GM12892 (cell line): ENCODE measurements at regions not wholly inside any gene's neighbourhood (a gene's known extent, or its start where the extent isn't known, plus 50 kb on each side); places are given as distances from the start of the nearest gene placed in this dataset.
"Not testable (repeated sequence)": the region's sequence is repeated elsewhere in the genome, so short reads cannot be mapped to it uniquely, and the experiment has no call there.

Experiments
- DNase-seq: peaks from one replicate; pipeline ENCODE4 v3.0.0; 2011; ENCODE audit not compliant: insufficient read length
- FAIRE-seq: peaks from 2 replicates; lab custom pipeline; 2011; peaks lifted over from hg19 to GRCh38; lab: Jason Lieb, UNC
- POLR2A ChIP-seq: IDR thresholded peaks from 2 replicates; pipeline ENCODE4 v1.6.1; 2011; ENCODE audit warnings: low read depth, low read length, control low read depth
- POLR2AphosphoS5 ChIP-seq: IDR thresholded peaks from 2 replicates; pipeline ENCODE4 v1.6.1; 2011; ENCODE audit warnings: low read depth, low read length, control low read depth
- TAF1 ChIP-seq: IDR thresholded peaks from 2 replicates; pipeline ENCODE4 v1.6.1; 2011; ENCODE audit warnings: low read depth, mild to moderate bottlenecking, control low read depth, low read length, borderline replicate concordance

DNA sequence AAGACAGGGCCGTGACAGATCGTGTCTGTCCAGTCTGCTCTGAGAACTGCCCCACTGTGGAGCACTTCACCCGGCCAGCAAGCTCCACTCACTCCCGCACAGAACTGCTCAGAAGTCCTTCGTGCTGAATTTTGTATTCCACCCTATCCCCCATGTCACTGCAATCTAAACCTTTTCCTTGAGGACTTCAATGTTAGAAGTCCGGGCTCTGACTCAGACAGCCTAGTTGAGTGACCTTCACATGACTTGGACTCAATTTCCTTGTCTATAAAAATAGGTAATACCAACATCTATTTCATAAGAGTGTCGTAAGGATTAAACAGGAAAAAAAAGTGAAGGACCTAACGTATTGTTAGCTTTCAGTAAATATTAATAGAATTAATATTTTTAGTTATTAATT is 161.6 kb downstream of the QRSL1 start:
- TF ChIP-seq TAF1, result no peak
- no peak for TF ChIP-seq POLR2AphosphoS5
- TF ChIP-seq POLR2A, result no peak
- DNase-seq, result no peak
- FAIRE-seq, result no peak

DNA sequence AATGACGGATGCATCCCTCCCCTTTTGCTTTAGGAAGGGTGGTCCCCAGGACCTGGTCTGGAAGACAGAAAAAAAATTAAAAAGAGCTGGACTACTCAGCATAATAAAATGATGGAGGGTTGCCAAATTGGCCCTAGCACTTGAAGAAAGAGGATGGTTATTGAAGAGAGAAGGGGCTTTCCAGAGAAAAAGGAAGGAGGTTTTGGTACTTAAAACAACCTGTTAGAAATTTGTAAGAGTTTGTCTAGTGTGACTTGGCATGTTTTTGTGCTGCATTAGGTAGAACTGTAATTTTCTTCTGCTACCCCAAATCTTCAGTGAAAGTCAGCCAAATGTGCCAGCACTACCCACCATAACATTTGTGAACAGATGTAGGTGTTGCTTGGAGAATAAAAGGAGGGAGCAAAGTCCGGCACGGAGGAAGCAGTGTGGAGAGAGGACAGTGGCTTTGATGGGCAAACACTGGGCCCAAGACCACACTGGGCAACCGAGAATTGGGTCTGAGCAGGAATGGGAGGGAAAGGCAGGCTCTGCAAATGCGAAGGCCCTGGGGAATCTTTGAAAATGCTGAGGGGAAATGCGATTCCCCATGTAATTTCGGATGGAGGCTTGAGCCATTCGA is 160.9 kb downstream of the QRSL1 start:
- no peak for FAIRE-seq
- TF ChIP-seq TAF1 (no peak), POLR2AphosphoS5 (no peak), POLR2A (no peak)
- DNase-seq, result no peak

DNA sequence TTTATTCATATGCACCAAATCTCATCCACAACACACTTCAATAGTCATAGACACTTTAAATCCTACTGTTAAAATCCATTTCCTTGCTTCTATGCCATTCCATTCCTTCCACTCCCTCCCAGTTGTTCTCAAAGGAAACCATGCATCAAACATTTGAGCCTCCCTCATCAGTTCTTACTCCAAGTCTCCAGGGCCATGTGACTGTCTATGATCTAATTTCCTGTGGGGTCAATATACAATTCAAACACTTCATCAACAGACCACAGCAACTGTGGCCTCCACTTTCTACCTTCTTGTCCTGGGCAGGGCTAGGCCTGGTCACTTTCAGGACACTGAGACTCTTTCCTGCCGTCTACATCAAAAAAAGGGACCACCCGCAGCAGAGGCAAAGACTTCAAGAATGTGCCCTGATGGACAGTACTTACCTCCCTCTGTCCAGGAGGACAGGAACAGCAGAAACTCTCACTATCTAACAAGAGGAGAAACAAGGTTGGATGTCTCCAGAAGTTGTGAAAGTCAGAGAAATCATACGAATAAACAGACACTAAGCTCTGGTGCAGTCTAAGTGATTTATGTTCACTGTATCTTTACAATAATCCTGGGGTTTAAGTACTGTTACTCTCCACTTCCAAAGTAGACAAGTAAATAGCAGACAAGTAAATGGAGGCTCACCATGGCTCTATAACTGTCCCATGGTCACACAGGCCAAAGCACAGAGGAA is 160.2 kb downstream of the QRSL1 start:
- FAIRE-seq, result no peak
- no peak for DNase-seq
- TF ChIP-seq TAF1 (no peak), POLR2A (no peak), POLR2AphosphoS5 (no peak)

DNA sequence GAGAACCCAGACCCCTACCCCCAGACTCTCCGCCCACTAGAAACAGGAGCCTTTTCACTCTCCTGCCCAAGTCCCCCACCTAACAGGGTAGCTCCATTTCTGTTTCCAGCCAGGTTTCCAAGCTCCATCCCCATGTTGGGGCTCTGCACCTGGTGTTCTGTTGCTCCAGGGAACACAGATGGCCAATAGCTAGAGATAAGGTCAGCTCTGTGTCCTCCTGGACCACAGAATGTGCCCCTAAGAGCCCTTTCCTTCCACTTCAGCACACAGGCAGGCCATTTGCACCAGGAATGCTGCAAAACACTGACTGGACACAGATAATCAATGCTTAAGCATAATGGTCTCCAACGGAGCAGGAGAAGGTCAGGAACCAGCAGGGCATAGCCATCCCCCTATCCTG is 159.4 kb downstream of the QRSL1 start:
- DNase-seq, result no peak
- no peak for TF ChIP-seq POLR2A
- TF ChIP-seq POLR2AphosphoS5, result no peak
- TF ChIP-seq TAF1, result no peak
- no peak for FAIRE-seq

DNA sequence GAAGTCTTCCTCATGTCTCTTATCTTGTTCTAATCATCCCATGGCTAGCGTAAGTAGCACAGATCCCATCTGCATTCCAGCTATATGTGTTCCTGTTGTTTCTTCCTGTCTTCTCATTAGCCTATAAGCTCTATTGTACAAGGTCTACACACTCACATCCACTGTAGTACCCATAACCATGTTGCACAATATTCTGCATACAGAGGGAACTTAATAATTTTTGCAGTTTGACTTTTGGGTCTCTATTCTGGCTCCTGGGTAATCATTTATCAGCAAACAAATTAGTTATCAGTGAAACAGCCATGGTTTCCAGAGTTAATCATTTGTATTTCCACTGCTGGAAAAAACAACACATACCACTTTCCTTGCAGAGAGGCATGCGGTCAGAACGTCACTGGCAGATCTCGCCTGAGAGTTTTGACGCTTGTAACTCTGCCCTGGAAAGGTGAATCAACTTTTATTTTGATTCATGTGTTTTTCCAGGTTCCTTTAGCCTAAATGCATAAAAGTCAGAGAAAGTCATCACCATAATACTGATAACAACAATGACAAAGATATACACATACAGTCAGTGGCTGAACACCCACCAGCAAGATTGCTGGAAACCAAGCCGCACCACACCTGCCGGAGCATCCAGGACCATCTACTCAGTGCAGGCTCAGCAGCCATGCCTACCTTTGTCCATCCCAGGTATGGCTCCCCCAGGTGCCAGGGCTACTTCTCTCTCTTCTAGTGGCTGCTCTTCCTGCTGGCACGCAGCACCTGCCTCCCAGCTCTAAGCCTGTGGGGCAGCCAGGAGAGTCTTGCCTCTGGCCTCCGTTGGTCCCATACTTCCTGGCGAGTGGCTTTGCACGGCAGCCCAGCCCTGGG is 158.2 kb downstream of the QRSL1 start:
- no peak for DNase-seq
- no peak for TF ChIP-seq POLR2AphosphoS5
- TF ChIP-seq TAF1, result no peak
- TF ChIP-seq POLR2A, result no peak
- FAIRE-seq, result no peak

DNA sequence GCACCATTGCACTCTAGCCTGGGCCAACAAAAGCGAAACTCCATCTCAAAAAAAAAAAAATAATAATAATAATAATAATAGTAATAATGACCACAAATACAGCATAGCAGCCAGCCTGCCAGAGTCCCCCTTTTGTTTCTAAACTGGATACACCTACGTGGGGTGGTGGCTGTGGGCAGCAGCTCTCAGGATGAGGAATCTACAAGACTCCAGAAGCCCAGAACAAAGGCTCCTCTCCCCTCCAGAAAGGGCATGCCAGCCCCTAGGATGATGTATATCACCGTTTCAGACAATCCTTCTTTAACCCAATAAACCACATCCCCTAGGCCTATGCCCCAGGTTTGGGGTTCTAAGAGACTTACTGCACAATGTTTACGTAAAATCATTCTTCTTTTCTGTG is 155.9 kb downstream of the QRSL1 start:
- no peak for DNase-seq
- TF ChIP-seq TAF1 (no peak), POLR2AphosphoS5 (no peak), POLR2A (no peak)
- no peak for FAIRE-seq

DNA sequence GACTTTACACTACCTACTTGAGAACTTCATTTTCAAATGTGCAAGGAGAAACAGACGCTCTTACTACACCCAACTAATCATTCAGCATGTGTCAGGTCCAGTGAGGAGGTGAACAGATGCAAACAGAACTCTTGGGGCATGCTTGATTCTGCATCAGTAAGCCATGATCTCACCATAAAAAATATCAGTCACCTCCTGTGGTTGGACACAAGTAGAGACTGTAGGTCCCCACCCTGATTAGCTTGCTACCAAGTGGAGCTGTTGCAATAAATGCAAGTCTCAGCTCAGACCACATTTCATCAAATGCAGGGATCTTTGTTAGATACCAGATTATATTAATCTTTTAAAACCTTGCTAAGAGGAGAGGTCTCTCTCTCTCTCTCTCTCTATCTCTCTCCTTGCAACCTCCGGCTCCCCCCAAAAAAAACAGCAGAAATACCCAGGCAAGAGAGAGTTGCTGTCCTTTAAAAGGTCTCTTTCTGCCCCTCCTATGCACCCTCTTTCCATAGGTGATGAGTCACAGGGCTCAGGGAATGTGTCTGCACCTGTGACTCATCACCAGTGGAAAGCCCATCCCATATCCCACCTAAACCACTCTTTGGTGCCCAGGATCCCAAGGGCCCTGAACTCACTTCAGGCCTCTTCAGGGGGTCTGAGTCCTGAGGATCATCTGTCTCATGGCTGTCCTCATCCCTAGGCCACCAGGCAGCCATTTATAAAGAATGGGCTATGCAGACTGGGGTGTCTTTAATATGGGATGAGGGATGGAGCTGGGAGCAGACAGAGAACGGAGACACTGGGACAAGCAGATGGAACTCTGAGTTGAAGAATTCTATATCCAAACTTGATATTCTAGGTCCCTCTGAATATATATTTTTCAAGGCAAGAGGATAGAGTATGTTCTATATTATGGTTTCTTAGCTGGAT is 154.5 kb downstream of the QRSL1 start:
- FAIRE-seq (no peak), DNase-seq (no peak)
- TF ChIP-seq TAF1 (no peak), POLR2AphosphoS5 (no peak), POLR2A (no peak)

- DNase-seq, result no peak
Observed at GRCh38 chr6:106782536-106783285, 153.3 kb downstream of the QRSL1 start.

GRCh38 chr6:106779552-106779951 is 150.2 kb downstream of the QRSL1 start:
- FAIRE-seq, result not testable (repeated sequence)

More at GRCh38 chr6:106782536-106783285, 153.3 kb downstream of the QRSL1 start:
- TF ChIP-seq TAF1 (no peak), POLR2A (no peak), POLR2AphosphoS5 (no peak)
- no peak for FAIRE-seq

DNA sequence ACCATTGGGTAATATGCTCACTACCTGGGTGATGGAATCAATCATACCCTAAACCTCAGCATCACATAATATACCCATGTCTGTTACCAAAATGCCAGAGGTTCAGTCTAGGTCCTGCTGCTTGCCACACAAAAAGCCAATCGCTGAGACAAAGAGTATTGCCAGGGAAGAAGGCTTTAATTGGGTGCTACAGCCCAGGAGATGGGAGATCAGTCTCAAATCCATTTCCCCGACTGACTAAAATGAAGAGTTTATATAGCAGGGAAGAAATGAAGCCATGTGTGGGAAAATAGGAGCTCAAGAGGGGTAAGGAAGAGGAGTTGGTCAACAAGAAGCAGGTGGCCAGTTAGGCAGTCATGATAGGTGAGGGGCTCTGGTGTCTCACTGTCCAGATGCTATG is 149.6 kb downstream of the QRSL1 start:
- FAIRE-seq, result no peak

More at GRCh38 chr6:106779552-106779951, 150.2 kb downstream of the QRSL1 start:
- not testable (repeated sequence) for DNase-seq

DNA sequence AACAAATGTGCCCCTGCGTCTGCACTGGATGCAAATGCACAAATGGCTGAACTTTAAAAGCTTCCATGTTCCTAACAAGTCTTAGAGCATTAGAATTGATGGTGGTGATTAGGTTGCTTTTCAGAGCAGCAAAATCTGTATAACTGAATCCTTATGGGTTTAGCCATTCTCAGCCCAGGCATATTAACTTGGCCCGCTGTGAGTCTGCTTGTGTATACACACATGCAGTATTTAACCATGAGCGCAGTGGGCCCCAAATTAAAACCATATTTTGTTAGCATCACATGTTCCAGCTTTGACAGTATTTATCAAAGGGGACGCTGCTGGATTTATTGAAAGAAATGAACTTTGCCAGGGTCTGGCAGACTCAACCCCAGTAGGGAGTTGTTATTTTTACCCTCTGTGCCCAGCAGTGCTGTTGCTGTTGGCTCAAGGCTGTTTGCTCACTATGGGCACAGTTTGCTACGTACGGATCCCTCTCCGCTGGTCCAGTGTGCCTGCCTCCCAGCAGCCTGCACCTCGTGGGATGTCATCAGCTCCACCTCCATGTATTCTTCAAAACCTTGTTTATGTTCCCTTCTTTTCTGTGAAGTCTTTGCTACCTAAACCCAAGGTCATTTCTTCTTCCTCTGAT is 144.7 kb downstream of the QRSL1 start:
- FAIRE-seq (no peak), DNase-seq (no peak)
- no peak for TF ChIP-seq POLR2AphosphoS5
- no peak for TF ChIP-seq POLR2A
- TF ChIP-seq TAF1, result no peak

More for the DNA sequence above, 149.6 kb downstream of the QRSL1 start:
- TF ChIP-seq POLR2A, result no peak
- TF ChIP-seq TAF1, result no peak
- TF ChIP-seq POLR2AphosphoS5, result no peak
- DNase-seq, result no peak
